NT2/D1 (cell line): ENCODE measurements at regions not wholly inside any gene's neighbourhood (a gene's known extent, or its start where the extent isn't known, plus 50 kb on each side); places are given as distances from the start of the nearest gene placed in this dataset.

ENCODE experiments used
- DNase-seq: peaks from one replicate; pipeline ENCODE4 v3.0.0-alpha.2; 2011; ENCODE audit warnings: low read depth, low spot score
- H3K27me3 ChIP-seq: 2 replicates; pipeline ENCODE4 v1.6.0; 2011; ENCODE audit warnings: mild to moderate bottlenecking; ENCODE audit not compliant: insufficient read length, insufficient read depth
- H3K36me3 ChIP-seq: 2 replicates; pipeline ENCODE4 v1.6.1; 2011; ENCODE audit warnings: mild to moderate bottlenecking, low read length, mixed read lengths; ENCODE audit not compliant: insufficient read depth, insufficient read length
- H3K4me1 ChIP-seq: 2 replicates; pipeline ENCODE4 v1.5.1; 2011; ENCODE audit not compliant: insufficient read depth, insufficient read length
- H3K4me3 ChIP-seq: 2 replicates; pipeline ENCODE4 v1.5.1; 2011; ENCODE audit warnings: low read depth; ENCODE audit not compliant: insufficient read length
- H3K9ac ChIP-seq: 2 replicates; pipeline ENCODE4 v1.6.0; 2011; ENCODE audit warnings: low read depth; ENCODE audit not compliant: insufficient read length
- H3K9me3 ChIP-seq: 2 replicates; pipeline ENCODE4 v1.5.1; 2011; ENCODE audit warnings: mild to moderate bottlenecking, low read length; ENCODE audit not compliant: insufficient read depth
- SUZ12 ChIP-seq: IDR thresholded peaks from 2 replicates; pipeline ENCODE4 v1.6.1; 2011; ENCODE audit not compliant: insufficient read length, insufficient read depth; ENCODE audit errors: extremely low read depth
- YY1 ChIP-seq: IDR thresholded peaks from 2 replicates; pipeline ENCODE4 v1.6.1; 2011; ENCODE audit not compliant: insufficient read length, insufficient read depth
- ZNF274 ChIP-seq: IDR thresholded peaks from 2 replicates; pipeline ENCODE4 v1.6.1; 2011; ENCODE audit warnings: mild to moderate bottlenecking, low read depth, low read length

DNA sequence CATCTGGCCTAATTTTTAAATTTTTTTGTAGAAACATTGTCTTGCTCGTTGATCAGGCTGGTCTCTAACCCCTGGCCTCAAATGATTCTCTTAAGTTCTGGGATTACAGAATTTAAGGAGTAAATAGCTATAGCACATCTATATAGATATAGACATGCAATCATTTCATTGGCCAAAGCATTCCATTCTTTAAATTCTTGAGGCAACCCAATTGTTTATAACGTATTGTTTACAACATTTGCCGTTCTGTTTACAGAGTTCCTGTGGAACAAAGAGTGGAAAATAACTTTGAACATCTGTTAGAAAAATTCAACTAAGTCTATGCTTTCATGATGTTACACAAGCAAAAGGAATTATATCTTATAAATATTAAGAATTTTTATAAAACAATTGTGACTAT, 205.2 kb upstream of the ROBO2 start:
- DNase-seq: no peak
- Histone ChIP-seq H3K9ac (no peak overlapping the region), H3K9me3 (no peaks in the 10 kb centered on the region), H3K36me3 (no peaks in the 10 kb centered on the region), H3K27me3 (no peaks in the 10 kb centered on the region), H3K4me1 (no peaks in the 10 kb centered on the region), H3K4me3 (no peak overlapping the region)
- no peak for TF ChIP-seq YY1
- no peak for TF ChIP-seq ZNF274
- no peak for TF ChIP-seq SUZ12

DNA sequence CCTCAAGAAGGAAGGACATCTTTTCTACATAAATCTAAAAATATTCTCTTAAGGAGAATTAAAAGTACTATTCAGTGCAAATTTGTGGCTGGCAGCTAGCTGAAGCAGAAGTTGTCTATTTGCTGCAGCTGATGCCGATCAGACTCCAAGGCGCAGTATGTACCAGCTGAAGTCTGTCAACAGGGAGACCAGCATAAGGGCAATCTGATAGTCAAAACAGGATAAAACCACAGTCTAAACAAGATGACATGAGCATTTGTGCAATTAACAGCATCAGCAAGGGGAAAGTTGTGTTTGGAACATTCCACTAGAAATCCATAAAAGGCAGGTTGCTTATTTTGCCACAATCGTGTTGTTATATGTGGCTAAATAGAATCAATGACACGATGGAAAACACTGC, 198.2 kb upstream of the ROBO2 start:
- no peak for DNase-seq
- Histone ChIP-seq H3K27me3 (no peaks in the 10 kb centered on the region), H3K4me3 (no peak overlapping the region), H3K9ac (no peak overlapping the region), H3K9me3 (no peaks in the 10 kb centered on the region), H3K36me3 (no peaks in the 10 kb centered on the region), H3K4me1 (no peaks in the 10 kb centered on the region)
- TF ChIP-seq SUZ12 (no peak), YY1 (no peak), ZNF274 (no peak)

DNA sequence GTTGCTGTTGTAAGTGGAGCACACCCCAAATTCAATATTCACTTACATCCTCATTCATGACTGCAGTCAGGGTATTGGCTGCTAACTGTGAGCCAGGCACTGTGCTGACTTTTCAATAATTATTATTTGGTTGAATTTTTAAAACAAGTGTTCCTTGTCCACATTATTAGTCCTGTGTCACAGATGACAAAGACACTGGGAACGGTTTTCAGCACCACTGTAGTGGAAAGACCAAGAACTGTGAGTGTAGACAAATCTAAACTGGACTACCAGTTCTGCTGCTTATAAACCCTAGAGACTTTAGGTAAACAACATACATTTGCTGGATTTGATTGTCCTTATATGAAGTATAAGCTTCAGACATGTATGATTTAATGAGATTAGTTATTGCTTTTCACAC, 197.7 kb upstream of the ROBO2 start:
- Histone ChIP-seq H3K4me3 (no peak overlapping the region), H3K27me3 (no peaks in the 10 kb centered on the region), H3K9ac (no peak overlapping the region), H3K9me3 (no peaks in the 10 kb centered on the region), H3K4me1 (no peaks in the 10 kb centered on the region), H3K36me3 (no peaks in the 10 kb centered on the region)
- DNase-seq: no peak
- no peak for TF ChIP-seq YY1
- no peak for TF ChIP-seq SUZ12
- TF ChIP-seq ZNF274: no peak

DNA sequence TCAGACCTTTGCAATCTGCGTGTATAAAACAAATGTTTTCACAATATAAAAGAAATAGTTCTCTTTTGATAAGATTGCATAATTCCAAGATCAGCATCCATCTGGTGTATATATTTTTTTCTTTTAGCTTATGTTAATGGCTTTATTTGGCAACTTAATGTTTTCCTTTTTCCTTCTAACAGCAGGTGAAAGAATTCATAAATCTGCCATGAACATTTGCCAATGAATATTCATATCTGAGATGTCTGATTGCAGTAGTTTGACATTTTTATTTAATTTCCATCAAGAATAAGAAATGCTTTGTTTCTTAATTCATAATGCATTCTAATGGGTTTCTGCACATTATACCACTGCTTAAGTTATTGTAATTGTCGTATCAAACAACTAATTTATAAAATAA, 184.4 kb upstream of the ROBO2 start:
- no peaks in the 10 kb centered on the region for H3K27me3 ChIP-seq
- no peaks in the 10 kb centered on the region for H3K4me1 ChIP-seq
- no peaks in the 10 kb centered on the region for H3K36me3 ChIP-seq
- no peaks in the 10 kb centered on the region for H3K9me3 ChIP-seq
- DNase-seq: no peak
- no peak overlapping the region for H3K4me3 ChIP-seq
- H3K9ac ChIP-seq: no peak overlapping the region
- no peak for TF ChIP-seq SUZ12
- no peak for TF ChIP-seq YY1
- no peak for TF ChIP-seq ZNF274

DNA sequence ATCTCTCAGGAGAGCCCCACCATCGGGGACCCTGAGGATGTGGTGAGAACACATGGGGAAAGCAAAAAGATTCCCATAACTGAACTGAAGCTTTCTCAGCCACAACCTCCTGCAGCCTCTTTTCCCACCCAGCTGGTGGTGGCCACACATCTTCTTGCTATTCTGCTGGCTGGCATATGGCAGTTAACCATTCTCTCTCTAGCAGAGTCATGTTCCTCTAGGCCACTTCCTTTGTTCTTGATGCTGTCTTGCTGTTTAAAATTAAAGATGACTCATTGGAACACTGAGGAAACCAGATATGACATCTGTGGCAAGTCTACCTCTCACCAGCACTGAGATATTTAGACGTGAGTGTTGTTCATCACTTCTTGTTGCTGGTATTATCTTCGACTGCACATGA, 180.3 kb upstream of the ROBO2 start:
- TF ChIP-seq ZNF274 (no peak), YY1 (no peak), SUZ12 (no peak)
- Histone ChIP-seq H3K4me3 (no peak overlapping the region), H3K4me1 (no peaks in the 10 kb centered on the region), H3K36me3 (no peaks in the 10 kb centered on the region), H3K27me3 (no peaks in the 10 kb centered on the region), H3K9me3 (no peaks in the 10 kb centered on the region), H3K9ac (no peak overlapping the region)
- no peak for DNase-seq

DNA sequence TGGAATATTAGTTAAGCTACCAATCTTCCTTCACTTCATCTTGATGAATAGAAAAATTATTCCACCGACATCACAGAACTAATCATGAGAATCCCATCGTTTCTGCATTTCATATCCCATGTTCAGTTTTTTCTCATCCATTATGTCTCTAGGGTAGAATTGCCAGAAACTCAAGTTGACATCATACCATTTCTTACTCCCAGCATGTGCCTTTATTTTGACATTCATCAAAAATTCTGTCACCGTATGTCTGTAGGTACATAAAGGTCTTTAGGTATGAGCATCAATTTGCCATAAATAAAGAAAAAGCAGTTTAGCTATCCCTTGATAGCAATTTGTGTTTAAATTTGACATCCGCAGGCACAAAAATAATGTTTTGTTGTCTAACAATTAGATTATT, 175.5 kb upstream of the ROBO2 start:
- TF ChIP-seq YY1: no peak
- no peak for TF ChIP-seq SUZ12
- no peak for TF ChIP-seq ZNF274
- Histone ChIP-seq H3K27me3 (no peaks in the 10 kb centered on the region), H3K9me3 (no peaks in the 10 kb centered on the region), H3K4me1 (no peaks in the 10 kb centered on the region), H3K4me3 (no peak overlapping the region), H3K36me3 (no peaks in the 10 kb centered on the region), H3K9ac (no peak overlapping the region)
- no peak for DNase-seq

DNA sequence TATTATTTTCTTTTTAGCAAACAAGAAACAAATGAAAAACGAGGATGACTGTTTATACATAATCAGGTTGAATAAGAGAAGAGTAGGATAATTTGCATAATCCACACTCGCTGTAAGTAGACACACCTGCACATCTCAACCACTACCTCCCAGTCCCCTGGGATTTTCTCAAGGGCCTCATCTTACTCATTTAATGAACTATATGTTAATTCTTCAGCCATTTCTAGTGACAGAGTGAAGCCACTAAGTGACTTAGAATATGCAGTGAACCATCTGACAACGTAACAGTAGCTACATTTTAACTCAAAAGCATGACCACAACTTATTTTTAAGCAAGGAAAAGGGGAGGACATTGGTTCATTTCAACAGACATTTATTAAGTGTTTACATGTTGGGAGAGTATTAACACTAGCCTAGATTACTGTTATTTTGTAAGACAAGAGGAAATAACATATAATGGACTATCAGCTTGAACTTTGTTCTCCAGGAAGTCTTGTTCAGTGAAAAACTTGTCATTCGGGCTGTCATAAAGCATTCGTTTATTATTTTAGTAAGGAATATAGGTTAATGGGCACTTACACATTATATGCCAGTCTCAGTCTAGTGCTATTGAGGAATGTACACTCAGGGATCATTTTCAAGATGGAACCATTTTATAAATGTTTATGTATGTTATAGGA, 173.0 kb upstream of the ROBO2 start:
- no peak overlapping the region for H3K4me3 ChIP-seq
- H3K9me3 ChIP-seq: no peaks in the 10 kb centered on the region
- H3K27me3 ChIP-seq: no peaks in the 10 kb centered on the region
- no peaks in the 10 kb centered on the region for H3K4me1 ChIP-seq
- H3K36me3 ChIP-seq: no peaks in the 10 kb centered on the region
- no peak for DNase-seq
- H3K9ac ChIP-seq: no peak overlapping the region
- TF ChIP-seq ZNF274 (no peak), YY1 (no peak), SUZ12 (no peak)
